ENCODE measurements at regions not wholly inside any gene's neighbourhood (a gene's known extent, or its start where the extent isn't known, plus 50 kb on each side); places are given as distances from the start of the nearest gene placed in this dataset.
A peak's percentile ranks its signal among the peaks of the same experiment; 100 is the strongest.
"Not testable (repeated sequence)": the region's sequence is repeated elsewhere in the genome, so short reads cannot be mapped to it uniquely, and the experiment has no call there.

GRCh38 chr7:80027611-80028173 lies 106.9 kb upstream of the GNAI1 start:
- DNase-seq (ENCODE audit: low read depth): no peak
- in situ Hi-C loops (cut with HindIII; ENCODE audit: low pct_unique_long_range_greater_than_20kb, low sequenced_read_pairs): no loop called here

DNA sequence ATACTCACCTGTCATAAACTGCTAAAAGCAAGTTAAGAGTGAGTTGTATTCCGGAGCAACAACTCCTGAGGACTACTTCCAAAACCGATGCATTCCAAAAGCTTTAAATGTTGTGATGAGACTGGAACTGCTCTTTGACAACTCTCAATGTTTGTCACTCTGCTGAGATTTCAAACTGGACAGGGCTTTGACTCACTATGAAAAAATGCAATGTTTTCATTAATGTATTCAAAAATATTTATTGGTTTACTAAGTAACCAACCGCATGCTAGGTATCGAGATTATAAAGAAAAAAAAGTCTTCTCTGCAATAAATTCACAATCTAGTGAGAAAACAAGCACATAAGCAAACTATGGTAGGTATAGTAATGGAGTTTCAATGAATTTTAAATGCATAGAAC lies 107.9 kb upstream of the GNAI1 start:
- no peak for DNase-seq (ENCODE audit: low read depth)
- in situ Hi-C loops (cut with HindIII; ENCODE audit: low pct_unique_long_range_greater_than_20kb, low sequenced_read_pairs): no loop called here

GRCh38 chr7:80020277-80020676 lies 114.4 kb upstream of the GNAI1 start:
- DNase-seq (ENCODE audit: low read depth); in situ Hi-C loops (cut with HindIII; ENCODE audit: low pct_unique_long_range_greater_than_20kb, low sequenced_read_pairs): not testable (repeated sequence)

GRCh38 chr7:80019809-80020207 lies 114.8 kb upstream of the GNAI1 start:
- DNase-seq (ENCODE audit: low read depth); in situ Hi-C loops (cut with HindIII; ENCODE audit: low pct_unique_long_range_greater_than_20kb, low sequenced_read_pairs): not testable (repeated sequence)

GRCh38 chr7:80018941-80019808 lies 115.5 kb upstream of the GNAI1 start:
- peak; percentile 16 for DNase-seq (ENCODE audit: low read depth)
- in situ Hi-C loops (cut with HindIII; ENCODE audit: low pct_unique_long_range_greater_than_20kb, low sequenced_read_pairs): no loop called here

DNA sequence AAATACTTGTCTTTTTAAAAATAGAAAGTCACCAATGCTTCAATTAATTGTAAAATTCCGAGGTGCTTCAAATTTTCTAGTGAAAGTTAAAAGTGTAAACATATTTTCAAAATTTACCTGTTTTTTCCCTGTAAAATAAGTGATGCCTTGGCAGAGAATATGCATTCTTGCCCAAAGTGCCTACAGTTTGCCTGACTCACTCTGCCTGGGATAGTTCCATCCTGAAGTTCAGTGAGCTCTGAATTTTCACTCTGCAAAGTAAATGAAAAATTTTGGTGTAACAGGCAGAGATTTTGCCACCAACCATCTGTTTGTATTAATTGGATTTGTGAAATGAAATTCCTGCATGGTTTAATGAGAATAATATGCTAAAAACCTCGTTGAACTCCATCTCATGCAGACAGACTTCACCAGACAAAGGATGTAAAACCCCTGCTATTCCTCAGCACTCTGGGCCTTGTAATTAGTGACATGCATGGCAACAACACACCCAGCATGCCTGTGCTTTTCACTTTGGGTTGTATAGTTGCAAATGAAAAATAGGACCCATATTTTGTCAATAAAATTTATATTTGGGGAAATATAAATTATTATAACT lies 117.4 kb upstream of the GNAI1 start:
- no peak for DNase-seq (ENCODE audit: low read depth)
- in situ Hi-C loops (cut with HindIII; ENCODE audit: low pct_unique_long_range_greater_than_20kb, low sequenced_read_pairs): no loop called here

DNA sequence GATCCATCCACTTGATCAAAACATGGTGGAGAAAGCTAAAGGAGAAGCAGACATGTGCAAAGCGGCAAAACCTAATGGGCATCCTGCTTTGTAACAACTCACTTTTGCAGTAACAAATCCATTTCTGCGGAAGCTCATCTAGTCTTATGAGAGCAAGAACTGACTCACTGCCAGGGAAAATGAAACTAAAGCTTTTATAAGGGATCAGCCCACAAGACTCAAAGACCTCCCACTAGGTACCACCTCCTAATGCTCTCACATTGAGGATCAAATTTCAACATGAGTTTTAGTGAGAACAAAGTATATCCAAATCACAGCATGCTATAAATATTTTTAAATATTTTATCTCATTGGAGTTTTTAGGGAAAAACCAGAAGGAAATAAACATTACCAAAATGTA lies 120.1 kb upstream of the GNAI1 start:
- in situ Hi-C loops (cut with HindIII; ENCODE audit: low pct_unique_long_range_greater_than_20kb, low sequenced_read_pairs): no loop called here
- peak; percentile 21 for DNase-seq (ENCODE audit: low read depth)

DNA sequence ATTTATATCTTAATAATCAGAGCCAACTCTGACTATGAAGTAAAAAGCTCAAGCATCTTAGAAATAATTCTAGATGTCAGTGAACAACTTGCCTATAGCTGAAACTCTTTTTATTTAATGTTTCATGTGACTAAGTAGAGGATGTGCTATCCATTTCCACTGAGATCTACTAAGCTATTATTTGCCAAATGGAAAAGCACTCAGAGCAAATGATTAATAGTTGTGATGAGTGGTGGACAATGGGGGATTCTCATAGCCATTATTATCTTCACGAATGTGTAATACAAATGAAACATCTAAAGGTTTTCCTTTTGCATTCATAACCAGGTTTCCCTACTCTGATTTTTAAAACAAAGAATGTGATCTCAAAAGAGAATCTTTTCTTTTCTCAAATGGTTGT lies 126.6 kb upstream of the GNAI1 start:
- in situ Hi-C loops (cut with HindIII; ENCODE audit: low pct_unique_long_range_greater_than_20kb, low sequenced_read_pairs): no loop called here
- no peak for DNase-seq (ENCODE audit: low read depth)

GRCh38 chr7:80002865-80003264 lies 131.8 kb upstream of the GNAI1 start:
- in situ Hi-C loops (cut with HindIII; ENCODE audit: low pct_unique_long_range_greater_than_20kb, low sequenced_read_pairs): no loop called here
- DNase-seq (ENCODE audit: low read depth): no peak

DNA sequence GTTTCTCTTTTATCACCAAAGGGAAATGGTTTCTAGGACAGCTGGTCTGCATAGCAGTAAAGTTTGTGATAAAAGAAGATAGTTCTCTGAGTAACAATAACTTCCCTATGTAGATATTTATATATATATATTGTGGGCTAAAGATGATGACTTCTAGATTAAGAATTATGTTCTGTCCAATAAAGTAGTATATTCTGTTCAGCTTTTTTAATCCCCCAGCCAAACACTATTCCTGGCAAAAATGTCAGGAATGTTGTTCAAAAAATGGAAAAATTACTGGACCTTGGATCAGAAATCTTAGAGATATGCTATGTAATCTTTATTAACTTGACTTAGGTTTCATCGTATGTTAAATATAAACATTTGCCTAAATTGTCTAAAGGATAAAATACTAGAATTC lies 136.3 kb upstream of the GNAI1 start:
- no peak for DNase-seq (ENCODE audit: low read depth)
- in situ Hi-C loops (cut with HindIII; ENCODE audit: low pct_unique_long_range_greater_than_20kb, low sequenced_read_pairs): no loop called here

- no peak for DNase-seq (ENCODE audit: low read depth)
- in situ Hi-C loops (cut with HindIII; ENCODE audit: low pct_unique_long_range_greater_than_20kb, low sequenced_read_pairs): no loop called here
Observed at GRCh38 chr7:79997345-79997744, 137.3 kb upstream of the GNAI1 start.

DNA sequence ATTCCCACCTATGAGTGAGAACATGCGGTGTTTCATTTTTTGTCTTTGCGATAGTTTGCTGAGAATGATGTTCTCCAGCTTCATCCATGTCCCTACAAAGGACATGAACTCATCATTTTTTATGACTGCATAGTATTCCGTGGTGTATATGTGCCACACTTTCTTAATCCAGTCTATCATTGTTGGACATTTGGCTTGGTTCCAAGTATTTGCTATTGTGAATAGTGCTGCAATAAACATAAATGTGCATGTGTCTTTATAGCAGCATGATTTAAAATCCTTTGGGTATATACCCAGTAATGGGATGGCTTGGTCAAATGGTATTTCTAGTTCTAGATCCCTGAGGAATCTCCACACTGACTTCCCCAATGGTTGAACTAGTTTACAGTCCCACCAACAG lies 138.9 kb upstream of the GNAI1 start:
- DNase-seq (ENCODE audit: low read depth); in situ Hi-C loops (cut with HindIII; ENCODE audit: low pct_unique_long_range_greater_than_20kb, low sequenced_read_pairs): not testable (repeated sequence)

DNA sequence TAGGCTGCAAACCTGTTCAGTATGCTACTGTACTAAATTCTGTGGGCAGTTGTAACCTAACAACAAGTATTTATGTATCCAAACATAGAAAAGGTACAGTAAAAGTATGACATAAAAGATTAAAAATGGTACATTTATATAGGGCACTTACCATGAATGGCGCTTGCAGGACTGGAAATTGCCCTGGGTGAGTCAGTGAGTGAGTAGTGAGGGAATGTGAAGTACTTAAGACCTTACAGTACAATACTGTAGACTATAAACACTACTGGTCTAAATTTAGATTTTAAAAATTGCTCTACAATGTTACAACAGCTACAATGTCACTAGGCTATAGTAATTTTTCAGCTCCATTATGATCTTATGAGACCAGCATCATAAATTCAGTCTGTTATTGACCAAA lies 146.0 kb upstream of the GNAI1 start:
- DNase-seq (ENCODE audit: low read depth): no peak
- in situ Hi-C loops (cut with HindIII; ENCODE audit: low pct_unique_long_range_greater_than_20kb, low sequenced_read_pairs): no loop called here

GRCh38 chr7:79984210-79984609 lies 150.4 kb upstream of the GNAI1 start:
- no peak for DNase-seq (ENCODE audit: low read depth)
- in situ Hi-C loops (cut with HindIII; ENCODE audit: low pct_unique_long_range_greater_than_20kb, low sequenced_read_pairs): no loop called here

GRCh38 chr7:79982141-79982770 lies 152.4 kb upstream of the GNAI1 start:
- in situ Hi-C loops (cut with HindIII; ENCODE audit: low pct_unique_long_range_greater_than_20kb, low sequenced_read_pairs): no loop called here
- no peak for DNase-seq (ENCODE audit: low read depth)

DNA sequence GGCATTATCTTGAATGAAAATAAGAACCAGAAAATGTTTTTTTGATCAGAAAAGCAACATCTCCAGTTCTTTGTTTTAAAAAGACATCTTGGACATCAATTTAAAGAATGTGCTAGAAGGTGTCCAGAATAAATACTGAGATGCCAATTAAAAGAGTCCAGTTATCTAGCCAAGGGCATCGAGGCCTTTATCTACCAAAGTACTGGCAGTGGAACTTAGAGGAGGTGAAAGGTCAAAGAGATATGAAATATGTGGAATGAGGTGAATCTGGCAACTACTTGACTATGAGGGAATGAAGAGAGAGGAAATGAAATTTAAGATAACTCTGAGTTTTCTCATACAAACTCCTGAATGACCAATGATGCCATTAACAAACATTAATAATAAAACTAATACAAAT lies 154.3 kb upstream of the GNAI1 start:
- in situ Hi-C loops (cut with HindIII; ENCODE audit: low pct_unique_long_range_greater_than_20kb, low sequenced_read_pairs): no loop called here
- DNase-seq (ENCODE audit: low read depth): no peak

- no peak for DNase-seq (ENCODE audit: low read depth)
- in situ Hi-C loops (cut with HindIII; ENCODE audit: low pct_unique_long_range_greater_than_20kb, low sequenced_read_pairs): no loop called here
Observed at GRCh38 chr7:79979437-79979836, 155.2 kb upstream of the GNAI1 start.

- in situ Hi-C loops (cut with HindIII; ENCODE audit: low pct_unique_long_range_greater_than_20kb, low sequenced_read_pairs): no loop called here
- DNase-seq (ENCODE audit: low read depth): no peak
Observed at GRCh38 chr7:79977481-79977880, 157.2 kb upstream of the GNAI1 start.

- DNase-seq (ENCODE audit: low read depth); in situ Hi-C loops (cut with HindIII; ENCODE audit: low pct_unique_long_range_greater_than_20kb, low sequenced_read_pairs): not testable (repeated sequence)
Observed at GRCh38 chr7:79976711-79977020, 158.0 kb upstream of the GNAI1 start.
